ENCODE measurements at regions not wholly inside any gene's neighbourhood (a gene's known extent, or its start where the extent isn't known, plus 50 kb on each side); places are given as distances from the start of the nearest gene placed in this dataset.

DNA sequence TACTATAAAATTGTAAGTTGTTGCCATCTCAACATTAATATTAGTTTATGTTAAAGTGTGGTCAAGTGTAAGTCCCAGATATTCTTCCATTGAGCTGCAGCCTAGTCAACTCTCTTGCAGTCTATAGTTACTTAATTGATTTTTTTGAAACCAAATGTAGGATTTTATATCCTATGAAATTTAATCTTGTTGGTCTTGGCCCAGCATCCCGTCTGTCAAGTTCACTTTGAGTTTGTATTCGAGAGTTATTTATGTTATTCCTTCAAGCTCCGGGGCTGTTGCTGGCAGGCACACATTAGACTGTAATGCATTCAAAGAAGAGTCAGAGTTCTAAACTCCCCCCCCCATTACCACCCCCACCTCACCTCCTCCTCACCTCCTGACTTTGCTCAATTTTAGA is 71.0 kb upstream of the SPACA1 start:
- DNase-seq (ENCODE audit: low spot score), result no peak
- BruUV-seq (replicated peaks), result no TSS peak
- in situ Hi-C loops (cut with HindIII; ENCODE audit: extremely low pct_ligation_motif_present, low pct_unique_long_range_greater_than_20kb), result no loop called here
- no peak for ATAC-seq
- POLR2A ChIA-PET, result no interaction called here
- H3K9ac ChIP-seq (ENCODE audit: insufficient read depth, low read depth, low read length), result no peak overlapping the region
- H3K4me1 ChIP-seq (ENCODE audit: insufficient read depth, low read length), result no peaks in the 10 kb centered on the region
- H3K4me2 ChIP-seq (ENCODE audit: low read depth, low read length), result no peak overlapping the region
- no peaks in the 10 kb centered on the region for H4K20me1 ChIP-seq (ENCODE audit: insufficient read depth, low read length)
- intact Hi-C loops (cut with micrococcal nuclease; ENCODE audit: unreplicated experiment), result no loop called here
- H3K27ac ChIP-seq (ENCODE audit: extremely low read length, insufficient read depth, low read length), result no peak overlapping the region
- H3K36me3 ChIP-seq (replicated peaks in 1 of 2; ENCODE audit: control insufficient read depth in 1 of 2, insufficient read depth in 2 of 2, low read length in 2 of 2), result no peaks in the 10 kb centered on the region
- no peaks in the 10 kb centered on the region for H3K79me2 ChIP-seq (ENCODE audit: insufficient read depth, low read length)
- CTCF ChIA-PET (ENCODE audit: low intra/inter-chr PET ratio, low total read pairs), result no interaction called here
- no peak for FAIRE-seq
- no peaks in the 10 kb centered on the region for H3K9me3 ChIP-seq (ENCODE audit: low read length)
- no peak overlapping the region for H2AFZ ChIP-seq (ENCODE audit: low read length)
- H3K27me3 ChIP-seq (ENCODE audit: control insufficient read depth in 1 of 2, insufficient read depth in 2 of 2, low read length in 2 of 2), result no peaks in the 10 kb centered on the region
- no peak overlapping the region for H3K4me3 ChIP-seq (replicated peaks in 1 of 3; ENCODE audit: insufficient read depth in 1 of 3, low read depth in 2 of 3, low read length in 3 of 3)
- WGBS (ENCODE audit: low lambda C conversion rate), result 34% methylated on average over 3 of the region's 3 CpGs
- TF ChIP-seq TGIF2 (CRISPR knock-in tag; IDR thresholded peaks at IDR 0.05) (no peak), ZFX (CRISPR knock-in tag; IDR thresholded peaks at IDR 0.05; ENCODE audit: low read depth) (no peak), ZNF276 (CRISPR knock-in tag; IDR thresholded peaks at IDR 0.05; ENCODE audit: low read depth) (no peak), ZNF484 (CRISPR knock-in tag; IDR thresholded peaks at IDR 0.05; ENCODE audit: borderline replicate concordance, low read depth) (no peak), NFKB2 (CRISPR knock-in tag; IDR thresholded peaks at IDR 0.05; ENCODE audit: borderline replicate concordance) (no peak), MYNN (CRISPR knock-in tag; IDR thresholded peaks at IDR 0.05; ENCODE audit: low read depth) (no peak), ZNF510 (CRISPR knock-in tag; IDR thresholded peaks at IDR 0.05; ENCODE audit: low read depth) (no peak)
- TF ChIP-seq, protein P1, sequence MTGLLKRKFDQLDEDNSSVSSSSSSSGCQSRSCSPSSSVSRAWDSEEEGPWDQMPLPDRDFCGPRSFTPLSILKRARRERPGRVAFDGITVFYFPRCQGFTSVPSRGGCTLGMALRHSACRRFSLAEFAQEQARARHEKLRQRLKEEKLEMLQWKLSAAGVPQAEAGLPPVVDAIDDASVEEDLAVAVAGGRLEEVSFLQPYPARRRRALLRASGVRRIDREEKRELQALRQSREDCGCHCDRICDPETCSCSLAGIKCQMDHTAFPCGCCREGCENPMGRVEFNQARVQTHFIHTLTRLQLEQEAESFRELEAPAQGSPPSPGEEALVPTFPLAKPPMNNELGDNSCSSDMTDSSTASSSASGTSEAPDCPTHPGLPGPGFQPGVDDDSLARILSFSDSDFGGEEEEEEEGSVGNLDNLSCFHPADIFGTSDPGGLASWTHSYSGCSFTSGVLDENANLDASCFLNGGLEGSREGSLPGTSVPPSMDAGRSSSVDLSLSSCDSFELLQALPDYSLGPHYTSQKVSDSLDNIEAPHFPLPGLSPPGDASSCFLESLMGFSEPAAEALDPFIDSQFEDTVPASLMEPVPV (CRISPR knock-in tag; IDR thresholded peaks at IDR 0.05), result no peak
- TF ChIP-seq, protein P2, sequence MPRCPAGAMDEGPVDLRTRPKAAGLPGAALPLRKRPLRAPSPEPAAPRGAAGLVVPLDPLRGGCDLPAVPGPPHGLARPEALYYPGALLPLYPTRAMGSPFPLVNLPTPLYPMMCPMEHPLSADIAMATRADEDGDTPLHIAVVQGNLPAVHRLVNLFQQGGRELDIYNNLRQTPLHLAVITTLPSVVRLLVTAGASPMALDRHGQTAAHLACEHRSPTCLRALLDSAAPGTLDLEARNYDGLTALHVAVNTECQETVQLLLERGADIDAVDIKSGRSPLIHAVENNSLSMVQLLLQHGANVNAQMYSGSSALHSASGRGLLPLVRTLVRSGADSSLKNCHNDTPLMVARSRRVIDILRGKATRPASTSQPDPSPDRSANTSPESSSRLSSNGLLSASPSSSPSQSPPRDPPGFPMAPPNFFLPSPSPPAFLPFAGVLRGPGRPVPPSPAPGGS (CRISPR knock-in tag; IDR thresholded peaks at IDR 0.05), result no peak
- TF ChIP-seq, protein P3, sequence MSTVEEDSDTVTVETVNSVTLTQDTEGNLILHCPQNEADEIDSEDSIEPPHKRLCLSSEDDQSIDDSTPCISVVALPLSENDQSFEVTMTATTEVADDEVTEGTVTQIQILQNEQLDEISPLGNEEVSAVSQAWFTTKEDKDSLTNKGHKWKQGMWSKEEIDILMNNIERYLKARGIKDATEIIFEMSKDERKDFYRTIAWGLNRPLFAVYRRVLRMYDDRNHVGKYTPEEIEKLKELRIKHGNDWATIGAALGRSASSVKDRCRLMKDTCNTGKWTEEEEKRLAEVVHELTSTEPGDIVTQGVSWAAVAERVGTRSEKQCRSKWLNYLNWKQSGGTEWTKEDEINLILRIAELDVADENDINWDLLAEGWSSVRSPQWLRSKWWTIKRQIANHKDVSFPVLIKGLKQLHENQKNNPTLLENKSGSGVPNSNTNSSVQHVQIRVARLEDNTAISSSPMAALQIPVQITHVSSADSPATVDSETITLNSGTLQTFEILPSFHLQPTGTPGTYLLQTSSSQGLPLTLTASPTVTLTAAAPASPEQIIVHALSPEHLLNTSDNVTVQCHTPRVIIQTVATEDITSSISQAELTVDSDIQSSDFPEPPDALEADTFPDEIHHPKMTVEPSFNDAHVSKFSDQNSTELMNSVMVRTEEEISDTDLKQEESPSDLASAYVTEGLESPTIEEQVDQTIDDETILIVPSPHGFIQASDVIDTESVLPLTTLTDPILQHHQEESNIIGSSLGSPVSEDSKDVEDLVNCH (CRISPR knock-in tag; IDR thresholded peaks at IDR 0.05), result no peak
- TF ChIP-seq, protein P4, sequence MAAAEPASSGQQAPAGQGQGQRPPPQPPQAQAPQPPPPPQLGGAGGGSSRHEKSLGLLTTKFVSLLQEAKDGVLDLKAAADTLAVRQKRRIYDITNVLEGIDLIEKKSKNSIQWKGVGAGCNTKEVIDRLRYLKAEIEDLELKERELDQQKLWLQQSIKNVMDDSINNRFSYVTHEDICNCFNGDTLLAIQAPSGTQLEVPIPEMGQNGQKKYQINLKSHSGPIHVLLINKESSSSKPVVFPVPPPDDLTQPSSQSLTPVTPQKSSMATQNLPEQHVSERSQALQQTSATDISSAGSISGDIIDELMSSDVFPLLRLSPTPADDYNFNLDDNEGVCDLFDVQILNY (CRISPR knock-in tag; conservative IDR thresholded peaks at IDR 0.05), result no peak
- TF ChIP-seq, protein P5, sequence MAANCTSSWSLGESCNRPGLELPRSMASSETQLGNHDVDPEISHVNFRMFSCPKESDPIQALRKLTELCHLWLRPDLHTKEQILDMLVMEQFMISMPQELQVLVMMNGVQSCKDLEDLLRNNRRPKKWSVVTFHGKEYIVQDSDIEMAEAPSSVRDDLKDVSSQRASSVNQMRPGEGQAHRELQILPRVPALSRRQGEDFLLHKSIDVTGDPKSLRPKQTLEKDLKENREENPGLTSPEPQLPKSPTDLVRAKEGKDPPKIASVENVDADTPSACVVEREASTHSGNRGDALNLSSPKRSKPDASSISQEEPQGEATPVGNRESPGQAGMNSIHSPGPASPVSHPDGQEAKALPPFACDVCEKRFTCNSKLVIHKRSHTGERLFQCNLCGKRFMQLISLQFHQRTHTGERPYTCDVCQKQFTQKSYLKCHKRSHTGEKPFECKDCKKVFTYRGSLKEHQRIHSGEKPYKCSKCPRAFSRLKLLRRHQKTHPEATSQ (CRISPR knock-in tag; IDR thresholded peaks at IDR 0.05; ENCODE audit: borderline replicate concordance), result no peak
